HEK293 (cell line): ENCODE measurements at regions not wholly inside any gene's neighbourhood (a gene's known extent, or its start where the extent isn't known, plus 50 kb on each side); places are given as distances from the start of the nearest gene placed in this dataset.

Experiments used
- CTCF ChIA-PET: fragments of 350-600 bp; formaldehyde crosslinking; extraction: SDS; loops from one replicate; lab custom pipeline; 2021; ENCODE audit warnings: antibody characterized with exemption; lab: Yijun Ruan, JAX
- POLR2A ChIA-PET: fragments of 300-600 bp; formaldehyde crosslinking; extraction: SDS; loops from one replicate; lab custom pipeline; 2020; ENCODE audit warnings: antibody characterized with exemption, inconsistent platforms; lab: Yijun Ruan, JAX
- H3K27ac ChIP-seq: fragments of 200-500 bp; sonication (Bioruptor generic); 2 replicates; pipeline ENCODE4 v1.5.1; 2014; ENCODE audit warnings: low read depth, low read length, control low read depth, inconsistent platforms; ENCODE audit errors: extremely low read depth
- H3K36me3 ChIP-seq, 2 experiments: fragments of 200-500 bp in 1 of 2; sonication (Bioruptor generic) in 1 of 2; 1 replicate in 1 of 2; 2 replicates in 1 of 2; pipeline ENCODE4 v1.5.1; 2014 to 2017; ENCODE audit warnings: inconsistent platforms in 2 of 2, low read length in 2 of 2; ENCODE audit not compliant: control insufficient read depth in 2 of 2, insufficient read depth in 1 of 2
- H3K4me1 ChIP-seq: fragments of 200-500 bp; sonication (Bioruptor generic); 2 replicates; pipeline ENCODE4 v1.5.1; 2014; ENCODE audit warnings: mild to moderate bottlenecking, low read length, inconsistent platforms; ENCODE audit not compliant: control insufficient read depth, insufficient read depth
- H3K4me3 ChIP-seq: 2 replicates; pipeline ENCODE4 v1.5.1; 2011; ENCODE audit warnings: low read depth, mild to moderate bottlenecking, control low read depth, low read length, moderate library complexity
- H3K9me3 ChIP-seq: fragments of 200-500 bp; sonication (Bioruptor generic); 2 replicates; pipeline ENCODE4 v1.5.1; 2014; ENCODE audit warnings: low read depth, low read length, inconsistent platforms; ENCODE audit not compliant: control insufficient read depth, insufficient read depth
- HOXD13 ChIP-seq: sonication (generic); formaldehyde crosslinking; IDR thresholded peaks from 2 replicates; pipeline ENCODE4 v1.8.0; 2022; ENCODE audit warnings: missing genetic modification reagents, borderline replicate concordance
- KLF7 ChIP-seq: fragments of 450-650 bp; formaldehyde crosslinking; IDR thresholded peaks from 2 replicates; pipeline ENCODE4 v1.5.1; 2016; ENCODE audit warnings: missing biosample characterization, missing genetic modification characterization, borderline replicate concordance
- OSR2 ChIP-seq: fragments of 450-650 bp; formaldehyde crosslinking; IDR thresholded peaks from 2 replicates; pipeline ENCODE4 v1.5.1; 2016; ENCODE audit warnings: missing biosample characterization, missing genetic modification characterization
- TCF7L2 ChIP-seq: IDR thresholded peaks from 2 replicates; pipeline ENCODE4 v1.6.1; 2011; ENCODE audit warnings: low read depth, mild to moderate bottlenecking, inconsistent platforms, low read length, moderate library complexity, borderline replicate concordance
- ZBTB17 ChIP-seq: fragments of 450-650 bp; formaldehyde crosslinking; IDR thresholded peaks from 2 replicates; pipeline ENCODE4 v1.5.1; 2016; ENCODE audit warnings: missing biosample characterization, missing genetic modification characterization
- ZNF211 ChIP-seq: fragments of 450-650 bp; formaldehyde crosslinking; IDR thresholded peaks from 2 replicates; pipeline ENCODE4 v1.5.1; 2016; ENCODE audit warnings: low read depth, missing biosample characterization, missing genetic modification characterization
- ZNF514 ChIP-seq: fragments of 450-650 bp; formaldehyde crosslinking; IDR thresholded peaks from 2 replicates; pipeline ENCODE4 v1.5.1; 2016; ENCODE audit warnings: missing biosample characterization, missing genetic modification characterization
- ZNF701 ChIP-seq: fragments of 450-650 bp; formaldehyde crosslinking; IDR thresholded peaks from 2 replicates; pipeline ENCODE4 v1.5.1; 2016; ENCODE audit warnings: missing biosample characterization, missing genetic modification characterization
- TF ChIP-seq, protein P1 (sequence below): fragments of 450-650 bp; formaldehyde crosslinking; IDR thresholded peaks from 2 replicates; pipeline ENCODE4 v1.5.1; 2017; ENCODE audit warnings: missing biosample characterization, missing genetic modification characterization
- TF ChIP-seq, protein P2 (sequence below): fragments of 450-650 bp; formaldehyde crosslinking; IDR thresholded peaks from 2 replicates; pipeline ENCODE4 v1.5.1; 2016; ENCODE audit warnings: missing biosample characterization, missing genetic modification characterization, borderline replicate concordance
- TF ChIP-seq, protein P3 (sequence below): fragments of 450-650 bp; formaldehyde crosslinking; IDR thresholded peaks from 2 replicates; pipeline ENCODE4 v1.5.1; 2016; ENCODE audit warnings: missing biosample characterization, missing genetic modification characterization
- TF ChIP-seq, protein P4 (sequence below): IDR thresholded peaks from 2 replicates; pipeline ENCODE4 v1.6.1; 2011; ENCODE audit warnings: mild to moderate bottlenecking, low read depth, low read length, borderline replicate concordance
- TF ChIP-seq, protein P5 (sequence below): fragments of 450-650 bp; formaldehyde crosslinking; IDR thresholded peaks from 2 replicates; pipeline ENCODE4 v1.5.1; 2017; ENCODE audit warnings: missing biosample characterization, missing genetic modification characterization
- TF ChIP-seq, protein P6 (sequence below): fragments of 450-650 bp; formaldehyde crosslinking; IDR thresholded peaks from 2 replicates; pipeline ENCODE4 v1.5.0; 2017; ENCODE audit warnings: missing biosample characterization, missing genetic modification characterization, borderline replicate concordance
- TF ChIP-seq, protein P7 (sequence below): fragments of 450-650 bp; formaldehyde crosslinking; IDR thresholded peaks from 2 replicates; pipeline ENCODE4 v1.5.1; 2017; ENCODE audit warnings: missing biosample characterization, missing genetic modification characterization
- TF ChIP-seq, protein P8 (sequence below): fragments of 450-650 bp; formaldehyde crosslinking; IDR thresholded peaks from 2 replicates; pipeline ENCODE4 v1.5.1; 2016; ENCODE audit warnings: missing biosample characterization, missing genetic modification characterization

DNA sequence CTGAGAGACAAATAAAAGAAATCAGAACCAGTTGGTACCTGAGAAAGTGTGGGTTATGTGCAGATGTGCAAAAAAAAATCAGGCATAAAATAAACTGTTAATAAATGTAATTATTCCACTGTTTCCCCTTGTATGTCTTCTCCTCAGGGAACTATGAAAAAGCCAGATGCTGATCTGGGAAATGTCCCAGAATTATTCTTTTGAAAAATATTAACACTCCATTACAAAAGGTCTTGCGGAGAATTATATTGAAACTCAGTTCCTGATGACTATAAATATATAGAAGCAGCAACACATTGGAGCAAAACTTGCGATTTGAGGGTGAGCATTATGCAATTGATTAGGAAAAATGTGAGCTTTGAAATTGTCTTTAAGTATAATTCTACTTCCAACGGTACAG lies 433.3 kb upstream of the KLF12 start:
- TF ChIP-seq TCF7L2 = no peak
- TF ChIP-seq, protein P1, sequence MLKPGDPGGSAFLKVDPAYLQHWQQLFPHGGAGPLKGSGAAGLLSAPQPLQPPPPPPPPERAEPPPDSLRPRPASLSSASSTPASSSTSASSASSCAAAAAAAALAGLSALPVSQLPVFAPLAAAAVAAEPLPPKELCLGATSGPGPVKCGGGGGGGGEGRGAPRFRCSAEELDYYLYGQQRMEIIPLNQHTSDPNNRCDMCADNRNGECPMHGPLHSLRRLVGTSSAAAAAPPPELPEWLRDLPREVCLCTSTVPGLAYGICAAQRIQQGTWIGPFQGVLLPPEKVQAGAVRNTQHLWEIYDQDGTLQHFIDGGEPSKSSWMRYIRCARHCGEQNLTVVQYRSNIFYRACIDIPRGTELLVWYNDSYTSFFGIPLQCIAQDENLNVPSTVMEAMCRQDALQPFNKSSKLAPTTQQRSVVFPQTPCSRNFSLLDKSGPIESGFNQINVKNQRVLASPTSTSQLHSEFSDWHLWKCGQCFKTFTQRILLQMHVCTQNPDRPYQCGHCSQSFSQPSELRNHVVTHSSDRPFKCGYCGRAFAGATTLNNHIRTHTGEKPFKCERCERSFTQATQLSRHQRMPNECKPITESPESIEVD (tag by site-specific recombination) = no peak
- no peak for TF ChIP-seq ZNF211
- TF ChIP-seq, protein P2, sequence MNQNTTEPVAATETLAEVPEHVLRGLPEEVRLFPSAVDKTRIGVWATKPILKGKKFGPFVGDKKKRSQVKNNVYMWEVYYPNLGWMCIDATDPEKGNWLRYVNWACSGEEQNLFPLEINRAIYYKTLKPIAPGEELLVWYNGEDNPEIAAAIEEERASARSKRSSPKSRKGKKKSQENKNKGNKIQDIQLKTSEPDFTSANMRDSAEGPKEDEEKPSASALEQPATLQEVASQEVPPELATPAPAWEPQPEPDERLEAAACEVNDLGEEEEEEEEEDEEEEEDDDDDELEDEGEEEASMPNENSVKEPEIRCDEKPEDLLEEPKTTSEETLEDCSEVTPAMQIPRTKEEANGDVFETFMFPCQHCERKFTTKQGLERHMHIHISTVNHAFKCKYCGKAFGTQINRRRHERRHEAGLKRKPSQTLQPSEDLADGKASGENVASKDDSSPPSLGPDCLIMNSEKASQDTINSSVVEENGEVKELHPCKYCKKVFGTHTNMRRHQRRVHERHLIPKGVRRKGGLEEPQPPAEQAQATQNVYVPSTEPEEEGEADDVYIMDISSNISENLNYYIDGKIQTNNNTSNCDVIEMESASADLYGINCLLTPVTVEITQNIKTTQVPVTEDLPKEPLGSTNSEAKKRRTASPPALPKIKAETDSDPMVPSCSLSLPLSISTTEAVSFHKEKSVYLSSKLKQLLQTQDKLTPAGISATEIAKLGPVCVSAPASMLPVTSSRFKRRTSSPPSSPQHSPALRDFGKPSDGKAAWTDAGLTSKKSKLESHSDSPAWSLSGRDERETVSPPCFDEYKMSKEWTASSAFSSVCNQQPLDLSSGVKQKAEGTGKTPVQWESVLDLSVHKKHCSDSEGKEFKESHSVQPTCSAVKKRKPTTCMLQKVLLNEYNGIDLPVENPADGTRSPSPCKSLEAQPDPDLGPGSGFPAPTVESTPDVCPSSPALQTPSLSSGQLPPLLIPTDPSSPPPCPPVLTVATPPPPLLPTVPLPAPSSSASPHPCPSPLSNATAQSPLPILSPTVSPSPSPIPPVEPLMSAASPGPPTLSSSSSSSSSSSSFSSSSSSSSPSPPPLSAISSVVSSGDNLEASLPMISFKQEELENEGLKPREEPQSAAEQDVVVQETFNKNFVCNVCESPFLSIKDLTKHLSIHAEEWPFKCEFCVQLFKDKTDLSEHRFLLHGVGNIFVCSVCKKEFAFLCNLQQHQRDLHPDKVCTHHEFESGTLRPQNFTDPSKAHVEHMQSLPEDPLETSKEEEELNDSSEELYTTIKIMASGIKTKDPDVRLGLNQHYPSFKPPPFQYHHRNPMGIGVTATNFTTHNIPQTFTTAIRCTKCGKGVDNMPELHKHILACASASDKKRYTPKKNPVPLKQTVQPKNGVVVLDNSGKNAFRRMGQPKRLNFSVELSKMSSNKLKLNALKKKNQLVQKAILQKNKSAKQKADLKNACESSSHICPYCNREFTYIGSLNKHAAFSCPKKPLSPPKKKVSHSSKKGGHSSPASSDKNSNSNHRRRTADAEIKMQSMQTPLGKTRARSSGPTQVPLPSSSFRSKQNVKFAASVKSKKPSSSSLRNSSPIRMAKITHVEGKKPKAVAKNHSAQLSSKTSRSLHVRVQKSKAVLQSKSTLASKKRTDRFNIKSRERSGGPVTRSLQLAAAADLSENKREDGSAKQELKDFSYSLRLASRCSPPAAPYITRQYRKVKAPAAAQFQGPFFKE (tag by site-specific recombination) = no peak
- TF ChIP-seq, protein P3, sequence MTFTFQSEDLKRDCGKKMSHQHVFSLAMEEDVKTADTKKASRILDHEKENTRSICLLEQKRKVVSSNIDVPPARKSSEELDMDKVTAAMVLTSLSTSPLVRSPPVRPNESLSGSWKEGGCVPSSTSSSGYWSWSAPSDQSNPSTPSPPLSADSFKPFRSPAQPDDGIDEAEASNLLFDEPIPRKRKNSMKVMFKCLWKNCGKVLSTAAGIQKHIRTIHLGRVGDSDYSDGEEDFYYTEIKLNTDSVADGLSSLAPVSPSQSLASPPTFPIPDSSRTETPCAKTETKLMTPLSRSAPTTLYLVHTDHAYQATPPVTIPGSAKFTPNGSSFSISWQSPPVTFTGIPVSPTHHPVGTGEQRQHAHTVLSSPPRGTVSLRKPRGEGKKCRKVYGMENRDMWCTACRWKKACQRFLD (tag by site-specific recombination) = no peak
- TF ChIP-seq HOXD13 = no peak
- TF ChIP-seq, protein P4, sequence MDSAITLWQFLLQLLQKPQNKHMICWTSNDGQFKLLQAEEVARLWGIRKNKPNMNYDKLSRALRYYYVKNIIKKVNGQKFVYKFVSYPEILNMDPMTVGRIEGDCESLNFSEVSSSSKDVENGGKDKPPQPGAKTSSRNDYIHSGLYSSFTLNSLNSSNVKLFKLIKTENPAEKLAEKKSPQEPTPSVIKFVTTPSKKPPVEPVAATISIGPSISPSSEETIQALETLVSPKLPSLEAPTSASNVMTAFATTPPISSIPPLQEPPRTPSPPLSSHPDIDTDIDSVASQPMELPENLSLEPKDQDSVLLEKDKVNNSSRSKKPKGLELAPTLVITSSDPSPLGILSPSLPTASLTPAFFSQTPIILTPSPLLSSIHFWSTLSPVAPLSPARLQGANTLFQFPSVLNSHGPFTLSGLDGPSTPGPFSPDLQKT = no peak
- no peak for TF ChIP-seq OSR2 (tag by site-specific recombination)
- TF ChIP-seq, protein P5, sequence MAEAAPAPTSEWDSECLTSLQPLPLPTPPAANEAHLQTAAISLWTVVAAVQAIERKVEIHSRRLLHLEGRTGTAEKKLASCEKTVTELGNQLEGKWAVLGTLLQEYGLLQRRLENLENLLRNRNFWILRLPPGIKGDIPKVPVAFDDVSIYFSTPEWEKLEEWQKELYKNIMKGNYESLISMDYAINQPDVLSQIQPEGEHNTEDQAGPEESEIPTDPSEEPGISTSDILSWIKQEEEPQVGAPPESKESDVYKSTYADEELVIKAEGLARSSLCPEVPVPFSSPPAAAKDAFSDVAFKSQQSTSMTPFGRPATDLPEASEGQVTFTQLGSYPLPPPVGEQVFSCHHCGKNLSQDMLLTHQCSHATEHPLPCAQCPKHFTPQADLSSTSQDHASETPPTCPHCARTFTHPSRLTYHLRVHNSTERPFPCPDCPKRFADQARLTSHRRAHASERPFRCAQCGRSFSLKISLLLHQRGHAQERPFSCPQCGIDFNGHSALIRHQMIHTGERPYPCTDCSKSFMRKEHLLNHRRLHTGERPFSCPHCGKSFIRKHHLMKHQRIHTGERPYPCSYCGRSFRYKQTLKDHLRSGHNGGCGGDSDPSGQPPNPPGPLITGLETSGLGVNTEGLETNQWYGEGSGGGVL (tag by site-specific recombination) = no peak
- TF ChIP-seq, protein P6, sequence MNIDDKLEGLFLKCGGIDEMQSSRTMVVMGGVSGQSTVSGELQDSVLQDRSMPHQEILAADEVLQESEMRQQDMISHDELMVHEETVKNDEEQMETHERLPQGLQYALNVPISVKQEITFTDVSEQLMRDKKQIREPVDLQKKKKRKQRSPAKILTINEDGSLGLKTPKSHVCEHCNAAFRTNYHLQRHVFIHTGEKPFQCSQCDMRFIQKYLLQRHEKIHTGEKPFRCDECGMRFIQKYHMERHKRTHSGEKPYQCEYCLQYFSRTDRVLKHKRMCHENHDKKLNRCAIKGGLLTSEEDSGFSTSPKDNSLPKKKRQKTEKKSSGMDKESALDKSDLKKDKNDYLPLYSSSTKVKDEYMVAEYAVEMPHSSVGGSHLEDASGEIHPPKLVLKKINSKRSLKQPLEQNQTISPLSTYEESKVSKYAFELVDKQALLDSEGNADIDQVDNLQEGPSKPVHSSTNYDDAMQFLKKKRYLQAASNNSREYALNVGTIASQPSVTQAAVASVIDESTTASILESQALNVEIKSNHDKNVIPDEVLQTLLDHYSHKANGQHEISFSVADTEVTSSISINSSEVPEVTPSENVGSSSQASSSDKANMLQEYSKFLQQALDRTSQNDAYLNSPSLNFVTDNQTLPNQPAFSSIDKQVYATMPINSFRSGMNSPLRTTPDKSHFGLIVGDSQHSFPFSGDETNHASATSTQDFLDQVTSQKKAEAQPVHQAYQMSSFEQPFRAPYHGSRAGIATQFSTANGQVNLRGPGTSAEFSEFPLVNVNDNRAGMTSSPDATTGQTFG (tag by site-specific recombination) = no peak
- TF ChIP-seq, protein P7, sequence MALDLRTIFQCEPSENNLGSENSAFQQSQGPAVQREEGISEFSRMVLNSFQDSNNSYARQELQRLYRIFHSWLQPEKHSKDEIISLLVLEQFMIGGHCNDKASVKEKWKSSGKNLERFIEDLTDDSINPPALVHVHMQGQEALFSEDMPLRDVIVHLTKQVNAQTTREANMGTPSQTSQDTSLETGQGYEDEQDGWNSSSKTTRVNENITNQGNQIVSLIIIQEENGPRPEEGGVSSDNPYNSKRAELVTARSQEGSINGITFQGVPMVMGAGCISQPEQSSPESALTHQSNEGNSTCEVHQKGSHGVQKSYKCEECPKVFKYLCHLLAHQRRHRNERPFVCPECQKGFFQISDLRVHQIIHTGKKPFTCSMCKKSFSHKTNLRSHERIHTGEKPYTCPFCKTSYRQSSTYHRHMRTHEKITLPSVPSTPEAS (tag by site-specific recombination) = no peak
- TF ChIP-seq ZBTB17 = no peak
- TF ChIP-seq, protein P8, sequence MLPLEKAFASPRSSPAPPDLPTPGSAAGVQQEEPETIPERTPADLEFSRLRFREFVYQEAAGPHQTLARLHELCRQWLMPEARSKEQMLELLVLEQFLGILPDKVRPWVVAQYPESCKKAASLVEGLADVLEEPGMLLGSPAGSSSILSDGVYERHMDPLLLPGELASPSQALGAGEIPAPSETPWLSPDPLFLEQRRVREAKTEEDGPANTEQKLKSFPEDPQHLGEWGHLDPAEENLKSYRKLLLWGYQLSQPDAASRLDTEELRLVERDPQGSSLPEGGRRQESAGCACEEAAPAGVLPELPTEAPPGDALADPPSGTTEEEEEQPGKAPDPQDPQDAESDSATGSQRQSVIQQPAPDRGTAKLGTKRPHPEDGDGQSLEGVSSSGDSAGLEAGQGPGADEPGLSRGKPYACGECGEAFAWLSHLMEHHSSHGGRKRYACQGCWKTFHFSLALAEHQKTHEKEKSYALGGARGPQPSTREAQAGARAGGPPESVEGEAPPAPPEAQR (tag by site-specific recombination) = no peak
- no peak for TF ChIP-seq KLF7 (tag by site-specific recombination)
- TF ChIP-seq ZNF701 (tag by site-specific recombination) = no peak
- no peak for TF ChIP-seq ZNF514 (tag by site-specific recombination)
- H3K36me3 ChIP-seq = no peaks in the 10 kb centered on the region
- no peaks in the 10 kb centered on the region for H3K4me1 ChIP-seq
- ChIA-PET CTCF (no interaction called here), POLR2A (interaction anchor here (0.5 kb wide), 1 partner anchor 140 kb away, joined by 4 read pairs; no protein-coding TSS in a partner anchor)
- H3K9me3 ChIP-seq = no peaks in the 10 kb centered on the region
- no peak overlapping the region for H3K27ac ChIP-seq
- no peak overlapping the region for H3K4me3 ChIP-seq
